LNCaP clone FGC (cell line): ENCODE measurements at regions not wholly inside any gene's neighbourhood (a gene's known extent, or its start where the extent isn't known, plus 50 kb on each side); places are given as distances from the start of the nearest gene placed in this dataset.
A peak's percentile ranks its signal among the peaks of the same experiment; 100 is the strongest.
"Not testable (repeated sequence)": the region's sequence is repeated elsewhere in the genome, so short reads cannot be mapped to it uniquely, and the experiment has no call there.

Experiments
- DNase-seq: peaks from one replicate; pipeline ENCODE4 v3.0.0-alpha.2; 2011; ENCODE audit warnings: low read depth
- H3K4me3 ChIP-seq: 2 replicates; pipeline ENCODE4 v1.5.1; 2011; ENCODE audit warnings: mild to moderate bottlenecking, low read depth, low read length, control low read depth
- CTCF ChIP-seq: IDR thresholded peaks from 2 replicates; pipeline ENCODE4 v1.5.1; 2012; ENCODE audit warnings: mild to moderate bottlenecking; ENCODE audit not compliant: control insufficient read depth, insufficient read depth; ENCODE audit errors: extremely low read depth

- no peak overlapping the region for H3K4me3 ChIP-seq
- TF ChIP-seq CTCF = no peak
Measured at GRCh38 chr16:5257462-5257861, 159.9 kb upstream of the EEF2KMT start.

GRCh38 chr16:5252791-5253190, 155.2 kb upstream of the EEF2KMT start:
- H3K4me3 ChIP-seq = no peak overlapping the region
- no peak for DNase-seq
- no peak for TF ChIP-seq CTCF

More at GRCh38 chr16:5257462-5257861, 159.9 kb upstream of the EEF2KMT start:
- DNase-seq = no peak

GRCh38 chr16:5247403-5247802, 149.8 kb upstream of the EEF2KMT start:
- DNase-seq, H3K4me3 ChIP-seq: not testable (repeated sequence)

- not testable (repeated sequence) for DNase-seq, H3K4me3 ChIP-seq
Measured at GRCh38 chr16:5240278-5240626, 142.7 kb upstream of the EEF2KMT start.

GRCh38 chr16:5239472-5240277, 142.1 kb upstream of the EEF2KMT start:
- peak; percentile 67 for TF ChIP-seq CTCF
- H3K4me3 ChIP-seq, DNase-seq: not testable (repeated sequence)

GRCh38 chr16:5235119-5235518, 137.5 kb upstream of the EEF2KMT start:
- no peak for TF ChIP-seq CTCF
- H3K4me3 ChIP-seq = no peak overlapping the region
- DNase-seq = no peak

- TF ChIP-seq CTCF = no peak
- no peak for DNase-seq
- H3K4me3 ChIP-seq = no peak overlapping the region
Measured at GRCh38 chr16:5234295-5235050, 136.9 kb upstream of the EEF2KMT start.
